ENCODE measurements at regions not wholly inside any gene's neighbourhood (a gene's known extent, or its start where the extent isn't known, plus 50 kb on each side); places are given as distances from the start of the nearest gene placed in this dataset.

- FAIRE-seq (no peak), ATAC-seq (no peak), DNase-seq (ENCODE audit: low read depth, low spot score) (no peak)
- 33% methylated on average over 3 of the region's 3 CpGs for WGBS (ENCODE audit: insufficient coverage, insufficient replicate concordance, low lambda C conversion rate, missing lambda C conversion rate)
- TF ChIP-seq JUNB (IDR thresholded peaks at IDR 0.05): no peak
- BruUV-seq (replicated peaks): no TSS peak
- Histone ChIP-seq H3K4me3 (no peak overlapping the region), H3K9ac (ENCODE audit: control insufficient read depth, insufficient read depth, low read length) (no peak overlapping the region), H3K4me1 (ENCODE audit: control insufficient read depth, insufficient read depth, low read length) (no peaks in the 10 kb centered on the region), H3K27ac (ENCODE audit: control insufficient read depth, insufficient read depth) (no peak overlapping the region), H3K4me2 (ENCODE audit: control insufficient read depth, insufficient read depth) (no peak overlapping the region), H3K79me2 (ENCODE audit: control insufficient read depth, insufficient read depth, low read length) (no peaks in the 10 kb centered on the region), H4K20me1 (ENCODE audit: control insufficient read depth, insufficient read depth) (no peaks in the 10 kb centered on the region), H3K27me3 (replicated peaks in 1 of 2; ENCODE audit: control insufficient read depth in 2 of 2, insufficient read depth in 2 of 2, low read length in 1 of 2) (no peaks in the 10 kb centered on the region), H3K9me3 (replicated peaks; ENCODE audit: control insufficient read depth, insufficient read depth, low read length) (no peaks in the 10 kb centered on the region), H3K36me3 (ENCODE audit: control insufficient read depth in 2 of 2, insufficient read depth in 2 of 2, low read length in 1 of 2) (no peaks in the 10 kb centered on the region), H2AFZ (ENCODE audit: control insufficient read depth, low read depth, low read length) (no peak overlapping the region)
- SMC1A ChIA-PET (ENCODE audit: uncharacterized antibody, unreplicated experiment): no interaction called here
- POLR2A ChIA-PET: no interaction called here
- CTCF ChIA-PET: no interaction called here
- in situ Hi-C loops (cut with MboI): no loop called here
- intact Hi-C loops (cut with micrococcal nuclease; ENCODE audit: unreplicated experiment): no loop called here
- RAD21 ChIA-PET (ENCODE audit: unreplicated experiment): no interaction called here
Observed at GRCh38 chr4:81833576-81833975, 361.9 kb upstream of the RASGEF1B start.

GRCh38 chr4:81828991-81829390 is 357.3 kb upstream of the RASGEF1B start:
- Histone ChIP-seq H4K20me1 (ENCODE audit: control insufficient read depth, insufficient read depth) (no peaks in the 10 kb centered on the region), H3K4me1 (ENCODE audit: control insufficient read depth, insufficient read depth, low read length) (no peaks in the 10 kb centered on the region), H3K9me3 (replicated peaks; ENCODE audit: control insufficient read depth, insufficient read depth, low read length) (no peaks in the 10 kb centered on the region), H3K36me3 (ENCODE audit: control insufficient read depth in 2 of 2, insufficient read depth in 2 of 2, low read length in 1 of 2) (no peaks in the 10 kb centered on the region), H3K4me2 (ENCODE audit: control insufficient read depth, insufficient read depth) (no peak overlapping the region), H3K9ac (ENCODE audit: control insufficient read depth, insufficient read depth, low read length) (no peak overlapping the region), H2AFZ (ENCODE audit: control insufficient read depth, low read depth, low read length) (no peak overlapping the region), H3K79me2 (ENCODE audit: control insufficient read depth, insufficient read depth, low read length) (no peaks in the 10 kb centered on the region), H3K4me3 (no peak overlapping the region), H3K27ac (ENCODE audit: control insufficient read depth, insufficient read depth) (no peak overlapping the region), H3K27me3 (replicated peaks in 1 of 2; ENCODE audit: control insufficient read depth in 2 of 2, insufficient read depth in 2 of 2, low read length in 1 of 2) (no peaks in the 10 kb centered on the region; a peak in 1 of 4 replicates)
- DNase-seq (ENCODE audit: low read depth, low spot score) (no peak), FAIRE-seq (no peak), ATAC-seq (no peak)
- in situ Hi-C loops (cut with MboI): no loop called here
- TF ChIP-seq EED (IDR thresholded peaks at IDR 0.05; ENCODE audit: low read depth) (no peak), IRF4 (IDR thresholded peaks at IDR 0.05; ENCODE audit: low read depth, low read length) (no peak), NR2F1 (conservative IDR thresholded peaks at IDR 0.05) (no peak), STAT1 (conservative IDR thresholded peaks at IDR 0.05) (no peak), KLF5 (IDR thresholded peaks at IDR 0.05; ENCODE audit: partially characterized antibody) (no peak), BRCA1 (IDR thresholded peaks at IDR 0.05; ENCODE audit: low read depth, low read length) (no peak), REST (IDR thresholded peaks at IDR 0.05; ENCODE audit: low read depth, low read length) (no peak), BMI1 (IDR thresholded peaks at IDR 0.05; ENCODE audit: borderline replicate concordance) (no peak), CREM (IDR thresholded peaks at IDR 0.05; ENCODE audit: low read depth) (no peak), STAT3 (IDR thresholded peaks at IDR 0.05; ENCODE audit: low read depth, low read length) (no peak), NR2C2 (IDR thresholded peaks at IDR 0.05; ENCODE audit: borderline replicate concordance, control insufficient read depth, insufficient read length, low read depth) (no peak), RELB (IDR thresholded peaks at IDR 0.05; ENCODE audit: low read depth) (no peak), NFXL1 (IDR thresholded peaks at IDR 0.05; ENCODE audit: borderline replicate concordance) (no peak)
- WGBS (ENCODE audit: insufficient coverage, insufficient replicate concordance, low lambda C conversion rate, missing lambda C conversion rate): 63% methylated on average over 1 of the region's 1 CpG
- ChIA-PET RAD21 (ENCODE audit: unreplicated experiment) (no interaction called here), SMC1A (ENCODE audit: uncharacterized antibody, unreplicated experiment) (interaction anchor here (1.7 kb wide), 1 partner anchor 14 kb away, joined by 4 read pairs; no protein-coding TSS in a partner anchor), POLR2A (no interaction called here), CTCF (no interaction called here)
- no TSS peak for BruUV-seq (replicated peaks)
- intact Hi-C loops (cut with micrococcal nuclease; ENCODE audit: unreplicated experiment): loop anchor here (1.0 to 5.0 kb wide), 2 partner anchors 9 to 362 kb away; no protein-coding TSS in a partner anchor

All from GM12878 (cell line).